ENCODE measurements at regions not wholly inside any gene's neighbourhood (a gene's known extent, or its start where the extent isn't known, plus 50 kb on each side); places are given as distances from the start of the nearest gene placed in this dataset.

GRCh38 chr5:68450245-68450852 is 234.8 kb downstream of the PIK3R1 start:
- DNase-seq (ENCODE audit: low spot score): peak; percentile 44

- DNase-seq (ENCODE audit: low spot score): no peak
These were observed 236.7 kb downstream of the PIK3R1 start for GRCh38 chr5:68452286-68452685.

- DNase-seq (ENCODE audit: low spot score): no peak
These were observed 238.6 kb downstream of the PIK3R1 start for GRCh38 chr5:68454172-68454571.

- no peak for DNase-seq (ENCODE audit: low spot score)
These were observed 239.2 kb downstream of the PIK3R1 start for GRCh38 chr5:68454766-68455165.

- no peak for DNase-seq (ENCODE audit: low spot score)
These were observed 239.7 kb downstream of the PIK3R1 start for GRCh38 chr5:68455216-68455615.

- DNase-seq (ENCODE audit: low spot score): peak; percentile 85
These were observed 241.2 kb downstream of the PIK3R1 start for GRCh38 chr5:68456756-68457217.

- DNase-seq (ENCODE audit: low spot score): no peak
These were observed 241.7 kb downstream of the PIK3R1 start for GRCh38 chr5:68457285-68457684.

GRCh38 chr5:68458416-68459021 is 243.0 kb downstream of the PIK3R1 start:
- DNase-seq (ENCODE audit: low spot score): no peak

- DNase-seq (ENCODE audit: low spot score): no peak
These were observed 243.7 kb downstream of the PIK3R1 start for GRCh38 chr5:68459093-68459809.

GRCh38 chr5:68459810-68460139 is 244.2 kb downstream of the PIK3R1 start:
- DNase-seq (ENCODE audit: low spot score): no peak

- DNase-seq (ENCODE audit: low spot score): peak; percentile 35
These were observed 244.7 kb downstream of the PIK3R1 start for GRCh38 chr5:68460147-68460798.

GRCh38 chr5:68463606-68464005 is 248.1 kb downstream of the PIK3R1 start:
- DNase-seq (ENCODE audit: low spot score): no peak

GRCh38 chr5:68464424-68464823 is 248.9 kb downstream of the PIK3R1 start:
- DNase-seq (ENCODE audit: low spot score): peak; percentile 25

- no peak for DNase-seq (ENCODE audit: low spot score)
These were observed 249.6 kb downstream of the PIK3R1 start for GRCh38 chr5:68465133-68465532.

GRCh38 chr5:68465934-68466551 is 250.5 kb downstream of the PIK3R1 start:
- no peak for DNase-seq (ENCODE audit: low spot score)

- DNase-seq (ENCODE audit: low spot score): no peak
These were observed 251.7 kb downstream of the PIK3R1 start for GRCh38 chr5:68467208-68467607.

- no peak for DNase-seq (ENCODE audit: low spot score)
These were observed 252.2 kb downstream of the PIK3R1 start for GRCh38 chr5:68467794-68468193.

GRCh38 chr5:68468322-68468721 is 252.8 kb downstream of the PIK3R1 start:
- no peak for DNase-seq (ENCODE audit: low spot score)

GRCh38 chr5:68475476-68475983 is 260.0 kb downstream of the PIK3R1 start:
- DNase-seq (ENCODE audit: low spot score): no peak

- DNase-seq (ENCODE audit: low spot score): no peak
These were observed 261.3 kb downstream of the PIK3R1 start for GRCh38 chr5:68476854-68477253.

- DNase-seq (ENCODE audit: low spot score): no peak
These were observed 262.9 kb downstream of the PIK3R1 start for GRCh38 chr5:68478301-68479095.

Measured in H4 (cell line).